Kidney tubule cell (primary cell): ENCODE measurements at regions not wholly inside any gene's neighbourhood (a gene's known extent, or its start where the extent isn't known, plus 50 kb on each side); places are given as distances from the start of the nearest gene placed in this dataset.

Experiments
- DNase-seq: peaks from one replicate; pipeline ENCODE4 v3.0.0-alpha.2; 2018; ENCODE audit warnings: low spot score

GRCh38 chr18:41038071-41038470 lies 917.0 kb upstream of the PIK3C3 start:
- no peak for DNase-seq

- DNase-seq, result no peak
Observed at GRCh38 chr18:41036346-41036745, 918.7 kb upstream of the PIK3C3 start.

- DNase-seq, result no peak
Observed at GRCh38 chr18:41034413-41034812, 920.6 kb upstream of the PIK3C3 start.

GRCh38 chr18:41025666-41026065 lies 929.4 kb upstream of the PIK3C3 start:
- DNase-seq, result no peak

- no peak for DNase-seq
Observed at GRCh38 chr18:41024792-41025191, 930.2 kb upstream of the PIK3C3 start.

- DNase-seq, result no peak
Observed at GRCh38 chr18:41022484-41022883, 932.5 kb upstream of the PIK3C3 start.

GRCh38 chr18:41021089-41021488 lies 933.9 kb upstream of the PIK3C3 start:
- DNase-seq, result no peak

GRCh38 chr18:41012194-41012593 lies 942.8 kb upstream of the PIK3C3 start:
- DNase-seq, result no peak

- no peak for DNase-seq
Observed at GRCh38 chr18:41009926-41010325, 945.1 kb upstream of the PIK3C3 start.

GRCh38 chr18:41004324-41004723 lies 950.7 kb upstream of the PIK3C3 start:
- no peak for DNase-seq

- DNase-seq, result no peak
Observed at GRCh38 chr18:40995529-40995928, 959.5 kb upstream of the PIK3C3 start.

GRCh38 chr18:40993363-40993762 lies 961.7 kb upstream of the PIK3C3 start:
- DNase-seq, result no peak

- DNase-seq, result no peak
Observed at GRCh38 chr18:40987581-40987980, 967.5 kb upstream of the PIK3C3 start.

- no peak for DNase-seq
Observed at GRCh38 chr18:40985436-40985835, 969.6 kb upstream of the PIK3C3 start.

GRCh38 chr18:40984856-40985255 lies 970.2 kb upstream of the PIK3C3 start:
- no peak for DNase-seq

GRCh38 chr18:40983835-40984234 lies 971.2 kb upstream of the PIK3C3 start:
- DNase-seq, result no peak

- no peak for DNase-seq
Observed at GRCh38 chr18:40980171-40980570, 974.9 kb upstream of the PIK3C3 start.

GRCh38 chr18:40976050-40976449 lies 979.0 kb upstream of the PIK3C3 start:
- DNase-seq, result no peak

- DNase-seq, result no peak
Observed at GRCh38 chr18:40974448-40974847, 980.6 kb upstream of the PIK3C3 start.

GRCh38 chr18:40962784-40963183 lies 992.2 kb upstream of the PIK3C3 start:
- no peak for DNase-seq

GRCh38 chr18:40957533-40958070 lies 997.4 kb upstream of the PIK3C3 start:
- DNase-seq, result no peak

GRCh38 chr18:40956213-40956612 lies 998.8 kb upstream of the PIK3C3 start:
- DNase-seq, result no peak

GRCh38 chr18:40955351-40955750 lies 999.7 kb upstream of the PIK3C3 start:
- DNase-seq, result no peak

- DNase-seq, result no peak
Observed at GRCh38 chr18:40949114-40949950, 1005.7 kb upstream of the PIK3C3 start.
